ENCODE measurements at regions not wholly inside any gene's neighbourhood (a gene's known extent, or its start where the extent isn't known, plus 50 kb on each side); places are given as distances from the start of the nearest gene placed in this dataset.

- TF ChIP-seq POLR2A (IDR thresholded peaks at IDR 0.05; ENCODE audit: low read depth, low read length) (no peak), ASH2L (IDR thresholded peaks at IDR 0.05; ENCODE audit: borderline replicate concordance, low read depth) (no peak), SMAD1 (IDR thresholded peaks at IDR 0.05; ENCODE audit: low read depth, partially characterized antibody) (no peak), BHLHE40 (IDR thresholded peaks at IDR 0.05; ENCODE audit: borderline replicate concordance in 1 of 2, low read depth in 2 of 2, low read length in 1 of 2) (no peak), HCFC1 (IDR thresholded peaks at IDR 0.05; ENCODE audit: low read length) (no peak), MXI1 (IDR thresholded peaks at IDR 0.05; ENCODE audit: low read depth, low read length) (no peak), STAT1 (conservative IDR thresholded peaks at IDR 0.05) (no peak)
- TF ChIP-seq, protein P1, sequence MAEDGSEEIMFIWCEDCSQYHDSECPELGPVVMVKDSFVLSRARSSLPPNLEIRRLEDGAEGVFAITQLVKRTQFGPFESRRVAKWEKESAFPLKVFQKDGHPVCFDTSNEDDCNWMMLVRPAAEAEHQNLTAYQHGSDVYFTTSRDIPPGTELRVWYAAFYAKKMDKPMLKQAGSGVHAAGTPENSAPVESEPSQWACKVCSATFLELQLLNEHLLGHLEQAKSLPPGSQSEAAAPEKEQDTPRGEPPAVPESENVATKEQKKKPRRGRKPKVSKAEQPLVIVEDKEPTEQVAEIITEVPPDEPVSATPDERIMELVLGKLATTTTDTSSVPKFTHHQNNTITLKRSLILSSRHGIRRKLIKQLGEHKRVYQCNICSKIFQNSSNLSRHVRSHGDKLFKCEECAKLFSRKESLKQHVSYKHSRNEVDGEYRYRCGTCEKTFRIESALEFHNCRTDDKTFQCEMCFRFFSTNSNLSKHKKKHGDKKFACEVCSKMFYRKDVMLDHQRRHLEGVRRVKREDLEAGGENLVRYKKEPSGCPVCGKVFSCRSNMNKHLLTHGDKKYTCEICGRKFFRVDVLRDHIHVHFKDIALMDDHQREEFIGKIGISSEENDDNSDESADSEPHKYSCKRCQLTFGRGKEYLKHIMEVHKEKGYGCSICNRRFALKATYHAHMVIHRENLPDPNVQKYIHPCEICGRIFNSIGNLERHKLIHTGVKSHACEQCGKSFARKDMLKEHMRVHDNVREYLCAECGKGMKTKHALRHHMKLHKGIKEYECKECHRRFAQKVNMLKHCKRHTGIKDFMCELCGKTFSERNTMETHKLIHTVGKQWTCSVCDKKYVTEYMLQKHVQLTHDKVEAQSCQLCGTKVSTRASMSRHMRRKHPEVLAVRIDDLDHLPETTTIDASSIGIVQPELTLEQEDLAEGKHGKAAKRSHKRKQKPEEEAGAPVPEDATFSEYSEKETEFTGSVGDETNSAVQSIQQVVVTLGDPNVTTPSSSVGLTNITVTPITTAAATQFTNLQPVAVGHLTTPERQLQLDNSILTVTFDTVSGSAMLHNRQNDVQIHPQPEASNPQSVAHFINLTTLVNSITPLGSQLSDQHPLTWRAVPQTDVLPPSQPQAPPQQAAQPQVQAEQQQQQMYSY (CRISPR knock-in tag; IDR thresholded peaks at IDR 0.05) = no peak
- TF ChIP-seq, protein P2, sequence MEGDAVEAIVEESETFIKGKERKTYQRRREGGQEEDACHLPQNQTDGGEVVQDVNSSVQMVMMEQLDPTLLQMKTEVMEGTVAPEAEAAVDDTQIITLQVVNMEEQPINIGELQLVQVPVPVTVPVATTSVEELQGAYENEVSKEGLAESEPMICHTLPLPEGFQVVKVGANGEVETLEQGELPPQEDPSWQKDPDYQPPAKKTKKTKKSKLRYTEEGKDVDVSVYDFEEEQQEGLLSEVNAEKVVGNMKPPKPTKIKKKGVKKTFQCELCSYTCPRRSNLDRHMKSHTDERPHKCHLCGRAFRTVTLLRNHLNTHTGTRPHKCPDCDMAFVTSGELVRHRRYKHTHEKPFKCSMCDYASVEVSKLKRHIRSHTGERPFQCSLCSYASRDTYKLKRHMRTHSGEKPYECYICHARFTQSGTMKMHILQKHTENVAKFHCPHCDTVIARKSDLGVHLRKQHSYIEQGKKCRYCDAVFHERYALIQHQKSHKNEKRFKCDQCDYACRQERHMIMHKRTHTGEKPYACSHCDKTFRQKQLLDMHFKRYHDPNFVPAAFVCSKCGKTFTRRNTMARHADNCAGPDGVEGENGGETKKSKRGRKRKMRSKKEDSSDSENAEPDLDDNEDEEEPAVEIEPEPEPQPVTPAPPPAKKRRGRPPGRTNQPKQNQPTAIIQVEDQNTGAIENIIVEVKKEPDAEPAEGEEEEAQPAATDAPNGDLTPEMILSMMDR (IDR thresholded peaks at IDR 0.05 in 2 of 3, conservative IDR thresholded peaks at IDR 0.05 in 1 of 3; ENCODE audit: control insufficient read depth in 2 of 3, extremely low read depth in 1 of 3, insufficient read depth in 1 of 3, low read depth in 3 of 3, low read length in 3 of 3) = no peak
Observed at GRCh38 chr3:88963003-88963402, 144.4 kb upstream of the EPHA3 start.

Data from GM12878 (cell line).